T-helper 2 cell treated with Interferon-gamma antibody and Interleukin-4, amounts not matched to agents 5 μg/mL and 100 μg/mL, for 36 hours (primary cell): ENCODE measurements at regions not wholly inside any gene's neighbourhood (a gene's known extent, or its start where the extent isn't known, plus 50 kb on each side); places are given as distances from the start of the nearest gene placed in this dataset.

Experiments
- DNase-seq: peaks from one replicate; pipeline ENCODE4 v3.0.0; 2021; ENCODE audit warnings: low spot score
- H3K27ac Mint-ChIP-seq: one replicate; pipeline ENCODE4 v1.8.0; 2021; ENCODE audit warnings: mild to moderate bottlenecking, mixed read lengths
- H3K27me3 Mint-ChIP-seq: one replicate; pipeline ENCODE4 v1.8.0; 2021; ENCODE audit warnings: low read depth, mixed read lengths
- H3K36me3 Mint-ChIP-seq: one replicate; pipeline ENCODE4 v1.8.0; 2021; ENCODE audit warnings: low read depth, mixed read lengths
- H3K4me1 Mint-ChIP-seq: one replicate; pipeline ENCODE4 v1.8.0; 2021; ENCODE audit warnings: low read depth, mixed read lengths
- H3K4me3 Mint-ChIP-seq: one replicate; pipeline ENCODE4 v1.8.0; 2022; ENCODE audit warnings: mild to moderate bottlenecking, moderate library complexity, mixed read lengths
- H3K9me3 Mint-ChIP-seq: one replicate; pipeline ENCODE4 v1.8.0; 2021; ENCODE audit warnings: mixed read lengths

GRCh38 chr12:66838366-66838765, 159.5 kb upstream of the GRIP1 start:
- no peaks in the 10 kb centered on the region for H3K36me3 Mint-ChIP-seq
- no peaks in the 10 kb centered on the region for H3K4me1 Mint-ChIP-seq
- peaks cover 5% of the 10 kb centered on the region for H3K27me3 Mint-ChIP-seq
- H3K9me3 Mint-ChIP-seq = no peaks in the 10 kb centered on the region
- no peak overlapping the region for H3K4me3 Mint-ChIP-seq
- H3K27ac Mint-ChIP-seq = no peak overlapping the region
- DNase-seq = no peak

- Mint-ChIP-seq H3K36me3 (no peaks in the 10 kb centered on the region), H3K9me3 (no peaks in the 10 kb centered on the region), H3K27ac (no peak overlapping the region), H3K27me3 (peaks cover 14% of the 10 kb centered on the region), H3K4me1 (no peaks in the 10 kb centered on the region), H3K4me3 (no peak overlapping the region)
- DNase-seq = no peak
These were observed 170.1 kb upstream of the GRIP1 start for GRCh38 chr12:66848967-66849366.

- no peak overlapping the region for H3K4me3 Mint-ChIP-seq
- no peak overlapping the region for H3K27ac Mint-ChIP-seq
- no peaks in the 10 kb centered on the region for H3K36me3 Mint-ChIP-seq
- peaks cover 15% of the 10 kb centered on the region for H3K27me3 Mint-ChIP-seq
- no peaks in the 10 kb centered on the region for H3K4me1 Mint-ChIP-seq
- H3K9me3 Mint-ChIP-seq = no peaks in the 10 kb centered on the region
- no peak for DNase-seq
These were observed 172.3 kb upstream of the GRIP1 start for GRCh38 chr12:66851134-66851533.

GRCh38 chr12:66852091-66852490, 173.2 kb upstream of the GRIP1 start:
- Mint-ChIP-seq H3K27ac (no peak overlapping the region), H3K27me3 (peaks cover 15% of the 10 kb centered on the region), H3K36me3 (no peaks in the 10 kb centered on the region), H3K4me1 (no peaks in the 10 kb centered on the region), H3K4me3 (no peak overlapping the region), H3K9me3 (no peaks in the 10 kb centered on the region)
- DNase-seq = no peak

- peaks cover 15% of the 10 kb centered on the region for H3K27me3 Mint-ChIP-seq
- no peak overlapping the region for H3K27ac Mint-ChIP-seq
- DNase-seq = no peak
- no peaks in the 10 kb centered on the region for H3K9me3 Mint-ChIP-seq
- no peaks in the 10 kb centered on the region for H3K36me3 Mint-ChIP-seq
- H3K4me1 Mint-ChIP-seq = no peaks in the 10 kb centered on the region
- no peak overlapping the region for H3K4me3 Mint-ChIP-seq
These were observed 173.9 kb upstream of the GRIP1 start for GRCh38 chr12:66852765-66853164.

- Mint-ChIP-seq H3K27me3 (peaks cover 5% of the 10 kb centered on the region), H3K9me3 (no peaks in the 10 kb centered on the region), H3K4me1 (no peaks in the 10 kb centered on the region), H3K4me3 (no peak overlapping the region), H3K36me3 (no peaks in the 10 kb centered on the region), H3K27ac (no peak overlapping the region)
- no peak for DNase-seq
These were observed 181.0 kb upstream of the GRIP1 start for GRCh38 chr12:66859751-66860440.

GRCh38 chr12:66860752-66861750, 182.2 kb upstream of the GRIP1 start:
- Mint-ChIP-seq H3K4me3 (no peak overlapping the region), H3K27ac (no peak overlapping the region), H3K36me3 (no peaks in the 10 kb centered on the region), H3K27me3 (peaks cover 5% of the 10 kb centered on the region), H3K9me3 (no peaks in the 10 kb centered on the region), H3K4me1 (no peaks in the 10 kb centered on the region)
- DNase-seq = peak; percentile 35

GRCh38 chr12:66862356-66862985, 183.6 kb upstream of the GRIP1 start:
- H3K4me3 Mint-ChIP-seq = no peak overlapping the region
- no peaks in the 10 kb centered on the region for H3K9me3 Mint-ChIP-seq
- DNase-seq = no peak
- H3K27me3 Mint-ChIP-seq = peaks cover 5% of the 10 kb centered on the region
- no peak overlapping the region for H3K27ac Mint-ChIP-seq
- H3K36me3 Mint-ChIP-seq = no peaks in the 10 kb centered on the region
- H3K4me1 Mint-ChIP-seq = no peaks in the 10 kb centered on the region

- Mint-ChIP-seq H3K4me3 (no peak overlapping the region), H3K36me3 (no peaks in the 10 kb centered on the region), H3K9me3 (no peaks in the 10 kb centered on the region), H3K27me3 (peaks cover 5% of the 10 kb centered on the region), H3K27ac (no peak overlapping the region), H3K4me1 (no peaks in the 10 kb centered on the region)
- DNase-seq = no peak
These were observed 184.4 kb upstream of the GRIP1 start for GRCh38 chr12:66863276-66863675.

- no peaks in the 10 kb centered on the region for H3K9me3 Mint-ChIP-seq
- no peak for DNase-seq
- no peaks in the 10 kb centered on the region for H3K36me3 Mint-ChIP-seq
- no peak overlapping the region for H3K27ac Mint-ChIP-seq
- H3K27me3 Mint-ChIP-seq = peaks cover 6% of the 10 kb centered on the region
- H3K4me1 Mint-ChIP-seq = no peaks in the 10 kb centered on the region
- no peak overlapping the region for H3K4me3 Mint-ChIP-seq
These were observed 199.0 kb upstream of the GRIP1 start for GRCh38 chr12:66877925-66878324.

GRCh38 chr12:66879409-66879808, 200.5 kb upstream of the GRIP1 start:
- Mint-ChIP-seq H3K27me3 (peaks cover 8% of the 10 kb centered on the region), H3K9me3 (no peaks in the 10 kb centered on the region), H3K27ac (no peak overlapping the region), H3K36me3 (no peaks in the 10 kb centered on the region), H3K4me1 (no peaks in the 10 kb centered on the region), H3K4me3 (no peak overlapping the region)
- DNase-seq = no peak

GRCh38 chr12:66881386-66881785, 202.5 kb upstream of the GRIP1 start:
- peaks cover 8% of the 10 kb centered on the region for H3K27me3 Mint-ChIP-seq
- H3K36me3 Mint-ChIP-seq = no peaks in the 10 kb centered on the region
- H3K4me3 Mint-ChIP-seq = no peak overlapping the region
- no peaks in the 10 kb centered on the region for H3K4me1 Mint-ChIP-seq
- DNase-seq = no peak
- no peaks in the 10 kb centered on the region for H3K9me3 Mint-ChIP-seq
- no peak overlapping the region for H3K27ac Mint-ChIP-seq

GRCh38 chr12:66884091-66884490, 205.2 kb upstream of the GRIP1 start:
- Mint-ChIP-seq H3K4me3 (no peak overlapping the region), H3K27me3 (peaks cover 8% of the 10 kb centered on the region), H3K9me3 (no peaks in the 10 kb centered on the region), H3K4me1 (no peaks in the 10 kb centered on the region), H3K27ac (no peak overlapping the region), H3K36me3 (no peaks in the 10 kb centered on the region)
- DNase-seq = no peak
